ENCODE measurements at regions not wholly inside any gene's neighbourhood (a gene's known extent, or its start where the extent isn't known, plus 50 kb on each side); places are given as distances from the start of the nearest gene placed in this dataset.

DNA sequence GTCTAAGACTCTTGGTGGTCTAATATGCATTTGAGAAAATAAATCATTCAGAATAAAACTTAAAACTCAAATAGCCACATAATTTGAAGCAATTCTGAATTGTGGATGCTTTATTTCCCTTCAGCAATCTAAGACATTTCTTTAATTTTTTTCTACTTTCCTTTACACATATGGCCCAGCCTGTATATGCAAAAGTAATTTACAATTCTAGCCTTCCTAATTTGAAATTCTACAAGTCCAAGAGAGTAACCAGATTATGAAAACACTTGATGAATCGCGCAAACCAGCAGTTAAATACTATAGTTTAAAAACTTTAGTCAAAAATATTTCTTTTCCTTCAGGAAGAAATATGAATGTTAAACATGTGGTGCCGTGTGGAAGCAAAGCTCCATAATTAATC lies 1014.2 kb downstream of the TUSC7 start:
- TF ChIP-seq ISL1 (CRISPR knock-in tag; IDR thresholded peaks at IDR 0.05) (no peak), ZNF70 (CRISPR knock-in tag; IDR thresholded peaks at IDR 0.05) (no peak), CSDC2 (CRISPR knock-in tag; IDR thresholded peaks at IDR 0.05) (no peak), ZFP30 (CRISPR knock-in tag; IDR thresholded peaks at IDR 0.05) (no peak), OSR1 (CRISPR knock-in tag; IDR thresholded peaks at IDR 0.05) (no peak), ZNF8 (CRISPR knock-in tag; IDR thresholded peaks at IDR 0.05) (no peak), TOX (CRISPR knock-in tag; IDR thresholded peaks at IDR 0.05; ENCODE audit: borderline replicate concordance) (no peak), GLIS3 (CRISPR knock-in tag; IDR thresholded peaks at IDR 0.05) (no peak)
- TF ChIP-seq, protein P1, sequence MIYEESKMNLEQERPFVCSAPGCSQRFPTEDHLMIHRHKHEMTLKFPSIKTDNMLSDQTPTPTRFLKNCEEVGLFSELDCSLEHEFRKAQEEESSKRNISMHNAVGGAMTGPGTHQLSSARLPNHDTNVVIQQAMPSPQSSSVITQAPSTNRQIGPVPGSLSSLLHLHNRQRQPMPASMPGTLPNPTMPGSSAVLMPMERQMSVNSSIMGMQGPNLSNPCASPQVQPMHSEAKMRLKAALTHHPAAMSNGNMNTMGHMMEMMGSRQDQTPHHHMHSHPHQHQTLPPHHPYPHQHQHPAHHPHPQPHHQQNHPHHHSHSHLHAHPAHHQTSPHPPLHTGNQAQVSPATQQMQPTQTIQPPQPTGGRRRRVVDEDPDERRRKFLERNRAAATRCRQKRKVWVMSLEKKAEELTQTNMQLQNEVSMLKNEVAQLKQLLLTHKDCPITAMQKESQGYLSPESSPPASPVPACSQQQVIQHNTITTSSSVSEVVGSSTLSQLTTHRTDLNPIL (CRISPR knock-in tag; IDR thresholded peaks at IDR 0.05; ENCODE audit: low read depth) = no peak
- TF ChIP-seq, protein P2, sequence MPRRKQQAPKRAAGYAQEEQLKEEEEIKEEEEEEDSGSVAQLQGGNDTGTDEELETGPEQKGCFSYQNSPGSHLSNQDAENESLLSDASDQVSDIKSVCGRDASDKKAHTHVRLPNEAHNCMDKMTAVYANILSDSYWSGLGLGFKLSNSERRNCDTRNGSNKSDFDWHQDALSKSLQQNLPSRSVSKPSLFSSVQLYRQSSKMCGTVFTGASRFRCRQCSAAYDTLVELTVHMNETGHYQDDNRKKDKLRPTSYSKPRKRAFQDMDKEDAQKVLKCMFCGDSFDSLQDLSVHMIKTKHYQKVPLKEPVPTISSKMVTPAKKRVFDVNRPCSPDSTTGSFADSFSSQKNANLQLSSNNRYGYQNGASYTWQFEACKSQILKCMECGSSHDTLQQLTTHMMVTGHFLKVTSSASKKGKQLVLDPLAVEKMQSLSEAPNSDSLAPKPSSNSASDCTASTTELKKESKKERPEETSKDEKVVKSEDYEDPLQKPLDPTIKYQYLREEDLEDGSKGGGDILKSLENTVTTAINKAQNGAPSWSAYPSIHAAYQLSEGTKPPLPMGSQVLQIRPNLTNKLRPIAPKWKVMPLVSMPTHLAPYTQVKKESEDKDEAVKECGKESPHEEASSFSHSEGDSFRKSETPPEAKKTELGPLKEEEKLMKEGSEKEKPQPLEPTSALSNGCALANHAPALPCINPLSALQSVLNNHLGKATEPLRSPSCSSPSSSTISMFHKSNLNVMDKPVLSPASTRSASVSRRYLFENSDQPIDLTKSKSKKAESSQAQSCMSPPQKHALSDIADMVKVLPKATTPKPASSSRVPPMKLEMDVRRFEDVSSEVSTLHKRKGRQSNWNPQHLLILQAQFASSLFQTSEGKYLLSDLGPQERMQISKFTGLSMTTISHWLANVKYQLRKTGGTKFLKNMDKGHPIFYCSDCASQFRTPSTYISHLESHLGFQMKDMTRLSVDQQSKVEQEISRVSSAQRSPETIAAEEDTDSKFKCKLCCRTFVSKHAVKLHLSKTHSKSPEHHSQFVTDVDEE (CRISPR knock-in tag; IDR thresholded peaks at IDR 0.05) = no peak
- TF ChIP-seq, protein P3, sequence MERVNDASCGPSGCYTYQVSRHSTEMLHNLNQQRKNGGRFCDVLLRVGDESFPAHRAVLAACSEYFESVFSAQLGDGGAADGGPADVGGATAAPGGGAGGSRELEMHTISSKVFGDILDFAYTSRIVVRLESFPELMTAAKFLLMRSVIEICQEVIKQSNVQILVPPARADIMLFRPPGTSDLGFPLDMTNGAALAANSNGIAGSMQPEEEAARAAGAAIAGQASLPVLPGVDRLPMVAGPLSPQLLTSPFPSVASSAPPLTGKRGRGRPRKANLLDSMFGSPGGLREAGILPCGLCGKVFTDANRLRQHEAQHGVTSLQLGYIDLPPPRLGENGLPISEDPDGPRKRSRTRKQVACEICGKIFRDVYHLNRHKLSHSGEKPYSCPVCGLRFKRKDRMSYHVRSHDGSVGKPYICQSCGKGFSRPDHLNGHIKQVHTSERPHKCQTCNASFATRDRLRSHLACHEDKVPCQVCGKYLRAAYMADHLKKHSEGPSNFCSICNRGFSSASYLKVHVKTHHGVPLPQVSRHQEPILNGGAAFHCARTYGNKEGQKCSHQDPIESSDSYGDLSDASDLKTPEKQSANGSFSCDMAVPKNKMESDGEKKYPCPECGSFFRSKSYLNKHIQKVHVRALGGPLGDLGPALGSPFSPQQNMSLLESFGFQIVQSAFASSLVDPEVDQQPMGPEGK (CRISPR knock-in tag; IDR thresholded peaks at IDR 0.05; ENCODE audit: borderline replicate concordance) = no peak

Measured in SK-N-SH treated with all-trans-retinoic acid at 6 μM for 48 hours (cell line).